PC-9 (cell line): ENCODE measurements at regions not wholly inside any gene's neighbourhood (a gene's known extent, or its start where the extent isn't known, plus 50 kb on each side); places are given as distances from the start of the nearest gene placed in this dataset.

Experiments used
- BruUV-seq: library from RNA; stranded (reverse); fragments of 400-500 nt; replicated peaks from 2 replicates; lab custom pipeline; 2021; lab: Mats Ljungman, UMichigan
- CTCF ChIA-PET: fragments of 300-600 bp; sonication (Branson Sonifier 250); formaldehyde crosslinking; loops from one replicate; lab custom pipeline; 2022; ENCODE audit warnings: antibody characterized with exemption; lab: Charles Lee
- POLR2A ChIA-PET: fragments of 300-600 bp; sonication (Branson Sonifier 250); formaldehyde crosslinking; loops from one replicate; lab custom pipeline; 2022; ENCODE audit warnings: antibody characterized with exemption; ENCODE audit not compliant: unreplicated experiment; lab: Charles Lee
- DNase-seq, 2 experiments: peaks; one replicate each; pipeline versions ENCODE4 v3.0.0 to v3.0.0-alpha.2; 2015 to 2022; ENCODE audit warnings: mixed read lengths in 1 of 2
- H2AFZ ChIP-seq: fragments of 200-600 bp; sonication (generic); 2 replicates; pipeline ENCODE4 v1.8.1; 2017; ENCODE audit warnings: antibody characterized with exemption
- H3F3A ChIP-seq: fragments of 200-600 bp; sonication (generic); 2 replicates; pipeline ENCODE4 v1.8.1; 2017; ENCODE audit warnings: antibody characterized with exemption, mild to moderate bottlenecking, low read depth; ENCODE audit not compliant: insufficient read depth
- H3K27ac ChIP-seq: fragments of 200-600 bp; sonication (generic); 2 replicates; pipeline ENCODE4 v1.6.1; 2016; ENCODE audit warnings: mixed run types
- H3K27me3 ChIP-seq: fragments of 200-600 bp; sonication (generic); 2 replicates; pipeline ENCODE4 v1.6.1; 2016; ENCODE audit warnings: low read depth, mixed run types; ENCODE audit not compliant: insufficient read depth
- H3K36me3 ChIP-seq: fragments of 200-600 bp; sonication (generic); 2 replicates; pipeline ENCODE4 v1.6.1; 2016; ENCODE audit warnings: low read depth, mixed run types
- H3K4me1 ChIP-seq: fragments of 200-600 bp; sonication (generic); replicated peaks from 2 replicates; pipeline ENCODE4 v1.6.1; 2016; ENCODE audit warnings: mixed run types; ENCODE audit not compliant: insufficient read depth
- H3K4me2 ChIP-seq: fragments of 200-600 bp; sonication (generic); 2 replicates; pipeline ENCODE4 v1.6.1; 2017; ENCODE audit warnings: mixed run types
- H3K4me3 ChIP-seq: fragments of 200-600 bp; sonication (generic); 2 replicates; pipeline ENCODE4 v1.6.1; 2016; ENCODE audit warnings: mixed run types
- H3K79me2 ChIP-seq: fragments of 200-600 bp; sonication (generic); 2 replicates; pipeline ENCODE4 v1.6.1; 2017; ENCODE audit warnings: low read depth, mixed run types
- H3K9me2 ChIP-seq: fragments of 200-600 bp; sonication (generic); 2 replicates; pipeline ENCODE4 v1.8.1; 2017; ENCODE audit warnings: mild to moderate bottlenecking; ENCODE audit not compliant: insufficient read depth
- H3K9me3 ChIP-seq: fragments of 200-600 bp; sonication (generic); 2 replicates; pipeline ENCODE4 v1.8.1; 2016; ENCODE audit warnings: low read depth; ENCODE audit not compliant: insufficient read depth
- H4K20me1 ChIP-seq: fragments of 200-600 bp; sonication (generic); 2 replicates; pipeline ENCODE4 v1.8.1; 2017; ENCODE audit not compliant: insufficient read depth
- EZH2 ChIP-seq: fragments of 200-600 bp; sonication (generic); IDR thresholded peaks from 2 replicates; pipeline ENCODE4 v1.8.0; 2017; ENCODE audit warnings: antibody characterized with exemption, low read depth
- intact Hi-C: fragments of 100-400 bp; cut with micrococcal nuclease; formaldehyde crosslinking; loops from one replicate; pipeline ENCODE4 v1.10.0; 2022; ENCODE audit not compliant: unreplicated experiment
- TF ChIP-seq, protein P1 (sequence below): fragments of 200-600 bp; sonication (generic); conservative IDR thresholded peaks from 2 replicates; pipeline ENCODE4 v1.6.1; 2017; ENCODE audit warnings: mixed run types, antibody characterized with exemption, mild to moderate bottlenecking, moderate library complexity

DNA sequence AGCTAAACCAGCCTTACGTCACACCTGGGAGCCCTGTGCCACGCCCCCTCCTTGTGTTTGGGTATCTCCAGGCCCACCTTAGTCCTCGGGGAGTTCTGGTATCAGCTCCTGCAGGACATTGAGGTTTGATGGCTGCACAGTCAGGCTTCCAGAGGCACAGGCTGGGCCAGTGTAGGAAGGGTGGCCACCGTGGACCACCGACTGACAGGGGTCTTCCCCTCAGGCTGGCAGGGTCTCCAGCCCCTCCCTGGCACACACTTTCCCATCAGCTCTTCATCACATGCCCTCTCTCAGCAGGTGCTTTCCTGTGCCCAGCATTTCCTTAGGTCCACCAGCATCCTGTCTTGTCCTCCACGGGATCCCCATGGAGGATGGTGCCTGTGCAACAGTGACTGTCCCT, 413.1 kb downstream of the TCERG1L start:
- POLR2A ChIA-PET, result no interaction called here
- no peaks in the 10 kb centered on the region for H3K36me3 ChIP-seq
- CTCF ChIA-PET, result no interaction called here
- no TSS peak for BruUV-seq
- no peaks in the 10 kb centered on the region for H3K4me1 ChIP-seq
- no peak overlapping the region for H2AFZ ChIP-seq
- H3K4me2 ChIP-seq, result no peak overlapping the region
- no peak overlapping the region for H3K27ac ChIP-seq
- peaks cover 22% of the 10 kb centered on the region for H3K27me3 ChIP-seq
- intact Hi-C loops, result no loop called here
- no peaks in the 10 kb centered on the region for H3K9me3 ChIP-seq
- TF ChIP-seq, protein P1, sequence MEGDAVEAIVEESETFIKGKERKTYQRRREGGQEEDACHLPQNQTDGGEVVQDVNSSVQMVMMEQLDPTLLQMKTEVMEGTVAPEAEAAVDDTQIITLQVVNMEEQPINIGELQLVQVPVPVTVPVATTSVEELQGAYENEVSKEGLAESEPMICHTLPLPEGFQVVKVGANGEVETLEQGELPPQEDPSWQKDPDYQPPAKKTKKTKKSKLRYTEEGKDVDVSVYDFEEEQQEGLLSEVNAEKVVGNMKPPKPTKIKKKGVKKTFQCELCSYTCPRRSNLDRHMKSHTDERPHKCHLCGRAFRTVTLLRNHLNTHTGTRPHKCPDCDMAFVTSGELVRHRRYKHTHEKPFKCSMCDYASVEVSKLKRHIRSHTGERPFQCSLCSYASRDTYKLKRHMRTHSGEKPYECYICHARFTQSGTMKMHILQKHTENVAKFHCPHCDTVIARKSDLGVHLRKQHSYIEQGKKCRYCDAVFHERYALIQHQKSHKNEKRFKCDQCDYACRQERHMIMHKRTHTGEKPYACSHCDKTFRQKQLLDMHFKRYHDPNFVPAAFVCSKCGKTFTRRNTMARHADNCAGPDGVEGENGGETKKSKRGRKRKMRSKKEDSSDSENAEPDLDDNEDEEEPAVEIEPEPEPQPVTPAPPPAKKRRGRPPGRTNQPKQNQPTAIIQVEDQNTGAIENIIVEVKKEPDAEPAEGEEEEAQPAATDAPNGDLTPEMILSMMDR, result no peak
- no peak for TF ChIP-seq EZH2
- no peaks in the 10 kb centered on the region for H3K79me2 ChIP-seq
- H3K4me3 ChIP-seq, result no peak overlapping the region
- no peak for DNase-seq
- no peaks in the 10 kb centered on the region for H4K20me1 ChIP-seq
- H3K9me2 ChIP-seq, result no peaks in the 10 kb centered on the region
- no peaks in the 10 kb centered on the region for H3F3A ChIP-seq

DNA sequence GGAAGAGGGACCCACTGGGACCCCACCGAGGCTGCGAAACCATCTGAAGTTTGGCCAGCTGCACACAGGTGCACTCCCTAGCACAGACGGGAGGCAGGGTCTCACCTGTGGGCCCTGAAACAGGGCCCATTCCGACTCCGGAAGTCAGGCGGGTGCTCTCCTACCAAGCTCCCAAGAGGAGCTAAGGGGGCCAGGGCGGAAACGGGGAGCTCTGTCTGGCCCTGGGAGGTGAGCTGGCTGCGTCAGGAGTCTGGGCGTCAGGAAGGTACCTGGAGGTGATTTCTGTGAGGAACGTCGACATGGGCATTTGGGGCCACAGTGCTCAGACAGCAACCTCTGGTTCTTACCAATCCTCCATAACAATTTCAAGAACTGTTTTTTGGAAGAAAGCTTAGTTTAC, 411.7 kb downstream of the TCERG1L start:
- Histone ChIP-seq H3K9me3 (no peaks in the 10 kb centered on the region), H4K20me1 (no peaks in the 10 kb centered on the region), H3K79me2 (no peaks in the 10 kb centered on the region), H3K4me3 (no peak overlapping the region), H2AFZ (no peak overlapping the region), H3F3A (no peaks in the 10 kb centered on the region), H3K4me1 (no peaks in the 10 kb centered on the region), H3K27me3 (peaks cover 16% of the 10 kb centered on the region), H3K4me2 (no peak overlapping the region), H3K9me2 (no peaks in the 10 kb centered on the region), H3K27ac (no peak overlapping the region), H3K36me3 (no peaks in the 10 kb centered on the region)
- ChIA-PET CTCF (no interaction called here), POLR2A (no interaction called here)
- intact Hi-C loops, result no loop called here
- BruUV-seq, result no TSS peak
- no peak for TF ChIP-seq EZH2
- DNase-seq, result no peak

DNA sequence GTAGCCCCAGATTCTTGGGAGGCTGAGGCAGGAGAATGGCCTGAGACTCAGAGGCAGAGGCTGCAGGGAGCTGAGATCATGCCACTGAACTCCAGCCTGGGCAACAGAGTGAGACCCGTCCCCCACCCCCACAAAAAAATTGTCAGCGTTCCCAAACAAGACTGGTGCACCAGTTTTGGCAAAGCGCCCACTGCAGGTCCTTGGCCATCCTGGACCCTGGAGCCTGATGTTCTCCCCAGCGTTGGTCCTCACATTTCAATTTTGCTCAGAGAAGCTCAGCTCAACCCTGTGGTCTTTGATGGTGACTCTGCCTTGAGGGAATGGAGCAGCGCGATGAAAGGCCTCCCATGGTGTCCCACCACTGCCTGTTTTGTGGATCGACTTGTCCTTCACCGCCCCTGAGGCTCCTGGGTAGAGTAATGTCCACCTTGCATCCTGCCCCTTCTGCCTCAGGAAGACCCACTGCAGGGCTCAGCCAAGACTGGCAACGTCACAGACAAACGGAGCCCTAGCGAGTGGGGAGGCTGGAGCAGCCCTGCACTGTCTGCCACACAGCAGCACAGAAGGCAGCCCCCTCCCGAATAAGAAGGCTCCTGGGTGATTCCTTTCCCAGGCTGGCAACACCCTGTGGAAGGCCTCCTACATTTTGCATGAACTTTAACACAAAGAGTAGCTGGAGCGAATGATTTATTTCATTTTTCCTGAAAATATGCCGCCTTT, 410.9 kb downstream of the TCERG1L start:
- H3K4me3 ChIP-seq, result no peak overlapping the region
- no peak overlapping the region for H3K4me2 ChIP-seq
- POLR2A ChIA-PET, result no interaction called here
- intact Hi-C loops, result no loop called here
- DNase-seq, result no peak
- no peaks in the 10 kb centered on the region for H3K9me3 ChIP-seq
- no peaks in the 10 kb centered on the region for H3K36me3 ChIP-seq
- no peaks in the 10 kb centered on the region for H3K4me1 ChIP-seq
- peaks cover 14% of the 10 kb centered on the region for H3K27me3 ChIP-seq
- TF ChIP-seq, protein P1, result no peak
- no peak for TF ChIP-seq EZH2
- no peak overlapping the region for H2AFZ ChIP-seq
- H4K20me1 ChIP-seq, result no peaks in the 10 kb centered on the region
- no peaks in the 10 kb centered on the region for H3K9me2 ChIP-seq
- H3F3A ChIP-seq, result no peaks in the 10 kb centered on the region
- BruUV-seq, result no TSS peak
- no peaks in the 10 kb centered on the region for H3K79me2 ChIP-seq
- CTCF ChIA-PET, result no interaction called here
- no peak overlapping the region for H3K27ac ChIP-seq
